Peyer's patch (tissue), 4 donors: ENCODE measurements at regions not wholly inside any gene's neighbourhood (a gene's known extent, or its start where the extent isn't known, plus 50 kb on each side); places are given as distances from the start of the nearest gene placed in this dataset.

ENCODE experiments used
- POLR2A ChIP-seq, 2 donors: fragments of 450-650 bp; IDR thresholded peaks; one replicate each; pipeline ENCODE4 v1.5.1; 2017; ENCODE audit warnings: antibody characterized with exemption in 2 of 2, mild to moderate bottlenecking in 2 of 2, moderate library complexity in 2 of 2
- TF ChIP-seq, protein P1 (sequence below), 6 experiments: fragments of 450-650 bp in 4 of 6; fragments of 200-600 bp in 2 of 6; sonication (generic) in 1 of 6; IDR thresholded peaks; one replicate each; pipeline ENCODE4 v1.5.1; 2017 to 2019; ENCODE audit warnings: antibody characterized with exemption in 6 of 6, mild to moderate bottlenecking in 3 of 6, moderate library complexity in 1 of 6

GRCh38 chr10:32175629-32176028 is 119.4 kb upstream of the KIF5B start:
- TF ChIP-seq, protein P1, sequence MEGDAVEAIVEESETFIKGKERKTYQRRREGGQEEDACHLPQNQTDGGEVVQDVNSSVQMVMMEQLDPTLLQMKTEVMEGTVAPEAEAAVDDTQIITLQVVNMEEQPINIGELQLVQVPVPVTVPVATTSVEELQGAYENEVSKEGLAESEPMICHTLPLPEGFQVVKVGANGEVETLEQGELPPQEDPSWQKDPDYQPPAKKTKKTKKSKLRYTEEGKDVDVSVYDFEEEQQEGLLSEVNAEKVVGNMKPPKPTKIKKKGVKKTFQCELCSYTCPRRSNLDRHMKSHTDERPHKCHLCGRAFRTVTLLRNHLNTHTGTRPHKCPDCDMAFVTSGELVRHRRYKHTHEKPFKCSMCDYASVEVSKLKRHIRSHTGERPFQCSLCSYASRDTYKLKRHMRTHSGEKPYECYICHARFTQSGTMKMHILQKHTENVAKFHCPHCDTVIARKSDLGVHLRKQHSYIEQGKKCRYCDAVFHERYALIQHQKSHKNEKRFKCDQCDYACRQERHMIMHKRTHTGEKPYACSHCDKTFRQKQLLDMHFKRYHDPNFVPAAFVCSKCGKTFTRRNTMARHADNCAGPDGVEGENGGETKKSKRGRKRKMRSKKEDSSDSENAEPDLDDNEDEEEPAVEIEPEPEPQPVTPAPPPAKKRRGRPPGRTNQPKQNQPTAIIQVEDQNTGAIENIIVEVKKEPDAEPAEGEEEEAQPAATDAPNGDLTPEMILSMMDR (IDR thresholded peaks at IDR 0.05) = no peak
- no peak for TF ChIP-seq POLR2A (IDR thresholded peaks at IDR 0.05)
